Left hindlimb (tissue), 1 donor: ENCODE measurements at regions not wholly inside any gene's neighbourhood (a gene's known extent, or its start where the extent isn't known, plus 50 kb on each side); places are given as distances from the start of the nearest gene placed in this dataset.

Experiments
- DNase-seq: peaks from one replicate; pipeline ENCODE4 v3.0.0-alpha.2; 2018

DNA sequence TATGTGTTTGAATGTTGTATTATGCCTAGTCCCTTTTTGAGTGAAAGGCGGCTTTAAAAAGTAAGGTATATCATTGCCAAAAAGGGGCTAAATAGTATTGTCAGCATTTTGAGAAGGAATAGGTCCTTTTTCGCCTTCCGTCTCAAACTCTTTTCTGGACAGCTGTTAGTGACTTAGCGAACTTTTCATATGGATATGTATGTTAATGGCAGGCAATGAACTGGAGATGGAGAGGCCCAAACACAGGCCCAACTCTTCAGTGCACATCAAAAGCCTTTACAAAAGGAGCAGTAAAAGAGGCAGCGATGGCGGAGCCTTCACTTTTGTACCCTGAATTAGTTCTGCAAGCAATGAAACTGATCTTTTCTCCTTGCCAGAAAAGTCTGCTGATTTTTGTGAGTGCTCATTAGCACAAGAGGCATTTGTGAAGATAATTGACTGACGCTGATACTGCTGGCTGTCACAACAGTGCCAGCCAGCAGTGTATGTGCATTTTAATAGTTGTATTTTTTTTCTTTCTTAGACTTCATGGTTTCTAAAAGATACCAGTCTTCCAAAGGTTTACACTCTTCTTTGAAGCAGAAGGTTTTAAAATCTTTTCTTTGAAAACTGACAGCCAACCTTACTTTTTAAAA, 243.7 kb upstream of the SP8 start:
- DNase-seq = no peak

- DNase-seq = no peak
Observed at GRCh38 chr7:21041252-21041651, 254.6 kb upstream of the SP8 start.

GRCh38 chr7:21041666-21042065, 255.0 kb upstream of the SP8 start:
- DNase-seq = no peak

DNA sequence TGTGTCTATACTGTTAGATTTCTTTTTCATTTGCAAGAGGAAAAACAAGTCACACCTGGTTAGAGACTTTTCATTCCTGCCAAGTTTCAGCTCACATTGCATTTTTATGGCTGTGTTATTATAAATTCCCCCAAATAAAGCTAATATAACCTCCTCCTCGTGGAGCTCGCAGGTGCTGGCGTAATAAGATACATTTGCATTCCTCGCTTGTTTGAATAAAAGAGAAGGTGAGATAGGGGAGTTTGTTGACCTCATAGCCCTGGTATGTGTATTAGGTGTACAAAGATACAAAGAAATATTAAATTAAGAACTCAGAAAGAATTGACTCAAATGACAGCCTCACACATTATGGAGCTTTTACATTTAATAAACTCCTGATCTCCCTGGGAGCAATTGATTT, 257.7 kb upstream of the SP8 start:
- no peak for DNase-seq

GRCh38 chr7:21044913-21045568, 258.4 kb upstream of the SP8 start:
- DNase-seq = no peak

DNA sequence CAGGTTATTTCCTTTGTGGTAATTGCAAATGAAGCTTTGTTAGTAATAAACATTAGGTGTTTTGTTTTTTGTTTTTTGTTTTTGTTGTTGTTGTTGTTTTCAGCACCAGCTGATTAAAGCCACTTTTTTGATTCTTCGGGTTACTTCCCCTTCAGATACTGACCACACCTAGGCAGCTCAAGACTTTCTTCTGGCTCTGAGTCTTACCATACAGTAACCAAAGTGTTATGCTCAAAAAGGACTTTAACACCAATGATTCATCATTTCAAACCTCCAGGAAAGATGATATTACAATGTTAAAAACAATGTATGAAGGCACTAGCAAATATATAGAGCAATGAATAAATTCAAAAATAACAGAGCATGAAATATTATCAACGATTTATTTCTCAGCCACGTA, 265.2 kb upstream of the SP8 start:
- DNase-seq = no peak

DNA sequence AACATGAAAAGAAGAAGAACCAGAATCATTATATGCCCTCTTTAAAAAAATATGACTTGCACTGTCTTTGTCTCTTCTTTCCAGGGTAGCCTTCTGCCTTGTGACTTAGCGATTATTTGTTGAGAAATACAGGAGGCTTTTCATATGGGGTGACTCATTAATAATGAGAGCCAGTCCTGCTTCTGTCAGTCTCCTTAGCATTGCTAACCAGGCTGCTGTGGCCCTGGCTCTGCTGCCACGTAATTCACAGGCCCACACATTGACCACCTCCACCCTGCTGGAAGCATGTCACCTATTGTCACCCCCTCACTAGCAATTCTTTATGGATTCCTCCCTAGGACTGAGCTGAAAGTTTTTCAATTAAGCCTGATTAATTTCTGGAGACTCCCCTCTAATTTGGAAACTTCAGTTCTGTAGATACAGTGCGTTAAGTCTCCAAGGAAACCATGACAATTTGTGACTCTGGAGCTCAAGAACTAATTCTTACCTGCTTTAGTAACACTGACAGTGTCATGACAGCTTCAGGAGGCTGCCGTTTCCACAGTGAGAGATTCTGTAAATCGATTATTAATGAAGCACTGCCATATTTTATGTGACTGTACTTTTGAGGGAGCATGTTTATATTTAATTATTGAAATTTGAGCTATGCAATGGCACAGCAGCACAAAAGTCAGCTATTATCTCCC, 267.9 kb upstream of the SP8 start:
- DNase-seq = no peak

GRCh38 chr7:21059069-21059468, 272.4 kb upstream of the SP8 start:
- no peak for DNase-seq

DNA sequence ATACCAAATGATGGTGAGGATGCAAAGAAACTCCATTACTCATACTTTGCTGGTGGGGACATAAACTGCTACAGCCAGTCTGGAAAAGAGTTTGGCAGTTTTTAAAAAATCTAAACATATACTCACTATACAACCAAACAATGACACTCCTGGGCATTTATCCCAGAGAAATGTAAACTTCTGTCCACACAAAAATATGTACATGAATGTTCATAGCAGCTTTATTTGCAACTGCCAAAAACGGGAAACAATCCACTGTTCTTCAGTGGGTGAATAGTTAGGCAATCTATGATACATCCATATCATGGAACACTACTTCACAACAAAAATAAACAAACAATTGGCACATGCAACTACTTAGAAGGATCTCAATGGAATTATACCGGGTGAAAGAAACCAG, 276.4 kb upstream of the SP8 start:
- DNase-seq = no peak

GRCh38 chr7:21064698-21065648, 278.3 kb upstream of the SP8 start:
- no peak for DNase-seq

DNA sequence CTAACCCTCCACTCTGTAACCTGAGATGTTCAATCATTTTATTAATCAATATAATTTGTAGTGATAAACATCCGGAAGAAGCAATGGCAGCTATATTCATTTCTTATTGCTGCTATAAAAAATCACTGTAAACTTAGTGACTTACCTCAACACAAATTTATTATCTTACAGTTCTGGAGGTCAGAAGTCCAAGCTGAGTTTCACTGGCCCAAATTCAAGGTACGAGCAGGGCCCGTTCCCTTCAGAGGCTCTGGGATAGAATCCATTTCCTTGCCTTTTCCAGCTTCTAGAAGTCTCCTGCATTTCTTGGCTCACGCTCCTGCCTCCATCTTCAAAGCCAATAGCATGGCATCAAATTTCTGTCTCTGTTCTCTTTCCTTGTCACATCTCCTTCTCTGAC, 279.5 kb upstream of the SP8 start:
- no peak for DNase-seq

DNA sequence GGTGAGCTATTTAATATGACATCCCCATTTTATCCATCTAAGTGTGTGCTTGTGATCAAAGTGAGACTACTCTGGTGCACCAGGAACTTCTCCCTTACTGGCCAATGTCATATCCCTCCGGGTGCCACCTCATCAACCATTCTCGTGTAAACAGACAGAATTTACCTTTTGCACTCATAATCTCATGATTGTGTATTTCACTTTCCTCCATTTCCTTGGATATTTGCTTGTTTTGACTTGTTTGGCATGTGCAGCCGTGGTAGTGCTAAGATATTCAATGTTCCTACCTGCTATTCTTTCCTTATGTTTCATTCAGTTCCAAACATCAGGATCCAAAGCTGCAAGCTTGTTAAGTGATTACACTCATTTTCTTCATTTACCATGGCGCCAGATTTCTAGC, 280.5 kb upstream of the SP8 start:
- no peak for DNase-seq

- DNase-seq = no peak
Observed at GRCh38 chr7:21070571-21071090, 283.9 kb upstream of the SP8 start.

GRCh38 chr7:21071561-21072501, 285.1 kb upstream of the SP8 start:
- DNase-seq = no peak

GRCh38 chr7:21076054-21076453, 289.4 kb upstream of the SP8 start:
- DNase-seq = no peak

DNA sequence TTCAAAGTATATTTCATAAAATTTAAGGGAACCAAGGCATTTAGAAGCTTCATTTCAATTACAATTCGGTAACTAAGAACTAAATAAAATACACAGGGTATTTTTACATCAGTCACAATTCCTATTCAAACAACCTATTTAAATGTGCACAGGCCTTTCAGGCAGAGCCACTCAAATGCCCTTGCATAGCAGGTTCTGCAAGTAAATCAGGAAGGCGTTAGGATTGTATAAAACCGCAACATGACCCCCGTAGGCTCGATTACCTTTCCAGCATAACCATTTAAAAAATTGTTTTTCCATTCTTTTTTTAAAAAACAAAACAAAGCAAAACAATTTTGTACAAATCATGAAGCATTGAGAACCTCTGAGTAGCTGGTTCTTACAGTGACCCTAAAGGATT, 289.9 kb upstream of the SP8 start:
- no peak for DNase-seq

DNA sequence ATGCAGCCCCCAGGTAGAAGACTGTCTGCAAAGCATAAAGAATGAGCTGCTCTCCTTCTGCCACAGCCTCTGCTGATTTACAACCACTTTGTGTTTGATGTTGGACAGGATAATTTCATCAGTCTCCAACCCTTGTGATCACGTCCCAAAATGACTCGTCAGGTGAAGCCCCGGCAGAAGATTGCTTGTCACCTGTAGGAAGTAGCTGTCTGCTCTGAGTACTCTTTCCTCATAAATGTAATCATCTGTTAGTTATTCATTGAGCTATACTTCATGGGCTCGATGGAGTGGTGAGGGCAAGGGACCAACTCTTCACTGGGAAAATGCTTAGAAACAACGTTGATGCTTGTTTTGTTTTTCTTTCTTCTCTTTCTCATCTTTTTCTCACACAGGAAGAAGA, 290.9 kb upstream of the SP8 start:
- DNase-seq = no peak

GRCh38 chr7:21084286-21084685, 297.6 kb upstream of the SP8 start:
- no peak for DNase-seq

- no peak for DNase-seq
Observed at GRCh38 chr7:21086688-21087087, 300.0 kb upstream of the SP8 start.

DNA sequence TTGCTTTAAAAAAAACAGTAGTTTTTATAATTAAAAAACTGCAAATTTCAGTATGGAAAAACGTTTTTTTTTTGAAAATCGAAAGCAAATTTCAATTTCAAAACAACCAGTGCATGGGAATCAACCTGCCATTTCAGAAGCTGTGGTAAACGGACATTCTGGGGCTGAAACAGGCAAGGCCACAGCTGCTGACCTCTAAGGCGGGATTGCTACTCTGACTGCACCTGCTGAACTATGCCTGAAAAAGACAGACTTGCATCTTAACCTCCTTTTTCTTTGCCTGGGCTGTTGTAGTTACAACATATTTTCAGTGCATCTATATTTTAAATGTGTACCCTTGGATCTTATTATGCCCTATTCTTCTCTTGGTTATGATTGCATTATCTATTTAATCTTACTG, 303.0 kb upstream of the SP8 start:
- no peak for DNase-seq

DNA sequence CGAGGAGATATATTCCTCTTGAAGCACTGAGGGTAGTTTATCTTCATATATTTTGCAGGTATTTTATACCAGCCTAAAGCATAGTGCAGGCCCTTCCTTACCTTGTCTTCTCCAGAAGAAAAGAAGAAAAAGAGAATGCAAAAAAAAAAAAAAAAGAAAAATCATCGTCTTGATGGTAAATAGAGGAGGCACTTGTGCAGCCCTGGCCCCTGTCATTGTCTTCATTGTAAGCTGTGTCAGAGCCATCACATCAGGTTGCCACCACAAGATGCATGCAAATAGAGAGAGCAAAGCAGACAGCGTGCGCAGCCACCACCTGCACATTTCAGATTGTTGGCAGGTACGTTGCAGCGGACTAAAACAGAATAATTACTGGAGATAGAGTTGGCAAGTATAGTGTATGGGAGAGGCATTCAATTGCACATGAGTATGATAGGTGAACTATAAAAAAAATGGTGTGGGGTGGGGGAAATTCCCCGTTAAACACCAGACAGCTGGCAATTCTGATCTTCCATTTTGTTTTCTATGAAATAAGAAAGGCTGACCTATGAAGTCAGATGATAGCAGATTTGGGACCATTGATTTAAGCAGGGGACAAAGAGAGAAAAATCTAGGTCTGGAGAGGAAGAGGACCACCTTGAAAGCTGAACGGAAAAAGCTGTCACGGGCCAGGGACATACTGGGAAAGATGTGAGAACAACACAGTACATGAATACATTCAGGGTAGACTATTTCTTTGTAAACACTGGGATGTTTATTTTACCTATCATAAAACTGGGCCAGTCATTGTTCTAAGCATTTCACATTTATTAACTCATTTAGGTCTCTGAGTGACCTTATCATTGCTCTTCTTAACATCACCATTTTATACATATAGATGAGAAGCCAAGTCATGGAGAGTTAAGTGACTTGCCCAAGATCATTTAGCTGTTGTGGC, 306.3 kb upstream of the SP8 start:
- DNase-seq = no peak
